Neuronal stem cell (in vitro differentiated cells): ENCODE measurements at regions not wholly inside any gene's neighbourhood (a gene's known extent, or its start where the extent isn't known, plus 50 kb on each side); places are given as distances from the start of the nearest gene placed in this dataset.

Source experiments
- DNase-seq: peaks from one replicate; pipeline ENCODE4 v3.0.0-alpha.2; 2013; ENCODE audit warnings: low spot score
- H2AFZ ChIP-seq: one replicate; pipeline ENCODE4 v1.6.1; 2013; ENCODE audit warnings: mild to moderate bottlenecking, low read length, inconsistent platforms
- H2AK5ac ChIP-seq: 2 replicates; pipeline ENCODE4 v1.6.1; 2013; ENCODE audit warnings: low read depth, mild to moderate bottlenecking, inconsistent platforms, low read length, moderate library complexity, mixed read lengths
- H2BK120ac ChIP-seq: 2 replicates; pipeline ENCODE4 v1.6.1; 2013; ENCODE audit warnings: low read depth, mild to moderate bottlenecking, inconsistent platforms, low read length, moderate library complexity, mixed read lengths
- H2BK12ac ChIP-seq: one replicate; pipeline ENCODE4 v1.6.1; 2013; ENCODE audit warnings: low read length, inconsistent platforms
- H2BK15ac ChIP-seq: 2 replicates; pipeline ENCODE4 v1.6.1; 2013; ENCODE audit warnings: mild to moderate bottlenecking, low read length, inconsistent platforms, mixed read lengths
- H2BK5ac ChIP-seq: one replicate; pipeline ENCODE4 v1.6.1; 2013; ENCODE audit warnings: inconsistent platforms, mild to moderate bottlenecking, low read length, moderate library complexity
- H3K14ac ChIP-seq: one replicate; pipeline ENCODE4 v1.6.1; 2013; ENCODE audit warnings: low read length, inconsistent platforms
- H3K18ac ChIP-seq: 2 replicates; pipeline ENCODE4 v1.6.1; 2013; ENCODE audit warnings: low read length, inconsistent platforms
- H3K23ac ChIP-seq: 2 replicates; pipeline ENCODE4 v1.6.1; 2013; ENCODE audit warnings: low read depth, mild to moderate bottlenecking, mixed read lengths, low read length, inconsistent platforms; ENCODE audit not compliant: poor library complexity
- H3K27ac ChIP-seq: replicated peaks from 3 replicates; pipeline ENCODE4 v1.5.1; 2013; ENCODE audit warnings: low read length, inconsistent platforms
- H3K27me3 ChIP-seq, 3 experiments: 2 replicates each; pipeline ENCODE4 v1.6.1; 2013; ENCODE audit warnings: low read length in 3 of 3, mild to moderate bottlenecking in 2 of 3, inconsistent platforms in 1 of 3, low read depth in 1 of 3, mixed read lengths in 1 of 3, moderate library complexity in 1 of 3; ENCODE audit not compliant: control insufficient read depth in 3 of 3, insufficient read depth in 3 of 3
- H3K36me3 ChIP-seq, 2 donors: replicated peaks in 1 of 2; 2 replicates each; pipeline ENCODE4 v1.6.1; 2013; ENCODE audit warnings: low read length in 2 of 2; ENCODE audit not compliant: control insufficient read depth in 2 of 2, insufficient read depth in 2 of 2
- H3K4ac ChIP-seq: 2 replicates; pipeline ENCODE4 v1.6.1; 2013; ENCODE audit warnings: inconsistent platforms, mild to moderate bottlenecking, low read length, moderate library complexity
- H3K4me1 ChIP-seq, 2 donors: 1 replicate in 1 of 2; 2 replicates in 1 of 2; pipeline ENCODE4 v1.6.1; 2013; ENCODE audit warnings: low read length in 2 of 2, low read depth in 1 of 2; ENCODE audit not compliant: control insufficient read depth in 2 of 2, insufficient read depth in 1 of 2
- H3K4me2 ChIP-seq: one replicate; pipeline ENCODE4 v1.6.1; 2013; ENCODE audit warnings: mild to moderate bottlenecking, low read length, inconsistent platforms; ENCODE audit not compliant: insufficient read depth, poor library complexity, severe bottlenecking
- H3K4me3 ChIP-seq, 2 donors: 2 replicates each; pipeline ENCODE4 v1.5.1; 2013; ENCODE audit warnings: low read length in 2 of 2, mild to moderate bottlenecking in 2 of 2, inconsistent platforms in 1 of 2, moderate library complexity in 1 of 2
- H3K79me1 ChIP-seq: one replicate; pipeline ENCODE4 v1.6.1; 2013; ENCODE audit warnings: low read depth, mild to moderate bottlenecking, inconsistent platforms, low read length, moderate library complexity
- H3K9ac ChIP-seq: one replicate; pipeline ENCODE4 v1.6.1; 2013; ENCODE audit warnings: mild to moderate bottlenecking, low read depth, low read length, inconsistent platforms; ENCODE audit not compliant: poor library complexity
- H3K9me3 ChIP-seq, 2 donors: replicated peaks in 1 of 2; 2 replicates each; pipeline versions ENCODE3 to v1.6.1; 2013; ENCODE audit warnings: low read length in 2 of 2, mild to moderate bottlenecking in 2 of 2, inconsistent platforms in 1 of 2, low read depth in 1 of 2, mixed read lengths in 1 of 2, moderate library complexity in 1 of 2; ENCODE audit not compliant: control insufficient read depth in 2 of 2, insufficient read depth in 1 of 2
- H4K8ac ChIP-seq: one replicate; pipeline ENCODE4 v1.6.1; 2013; ENCODE audit warnings: low read depth, mild to moderate bottlenecking, inconsistent platforms, low read length, moderate library complexity
- H4K91ac ChIP-seq: one replicate; pipeline ENCODE4 v1.6.1; 2013; ENCODE audit warnings: low read length, low read depth, mild to moderate bottlenecking, inconsistent platforms; ENCODE audit not compliant: poor library complexity
- WGBS, 2 donors: extraction: QIAGEN DNeasy Blood & Tissue Kit; methylation state at CpG; one replicate each; pipeline ENCODE4 v1.1.7; 2013; ENCODE audit warnings: missing lambda C conversion rate in 2 of 2, mixed read lengths in 1 of 2; ENCODE audit not compliant: insufficient read length in 2 of 2, insufficient replicate concordance in 1 of 2; ENCODE audit errors: extremely low coverage in 2 of 2; 5-methylcytosine and 5-hydroxymethylcytosine counted together

- Histone ChIP-seq H3K79me1 (no peaks in the 10 kb centered on the region), H3K9me3 (no peaks in the 10 kb centered on the region), H3K4me1 (no peaks in the 10 kb centered on the region), H4K91ac (no peak overlapping the region), H2BK12ac (no peak overlapping the region), H3K36me3 (no peaks in the 10 kb centered on the region), H2AK5ac (no peak overlapping the region), H3K14ac (no peak overlapping the region), H2BK15ac (no peak overlapping the region), H3K4me3 (no peak overlapping the region), H3K4me2 (no peak overlapping the region), H3K18ac (no peak overlapping the region), H3K23ac (no peak overlapping the region), H2BK5ac (no peak overlapping the region), H2BK120ac (no peak overlapping the region), H3K27me3 (no peaks in the 10 kb centered on the region), H3K9ac (no peak overlapping the region), H3K4ac (no peak overlapping the region), H4K8ac (no peak overlapping the region), H3K27ac (no peak overlapping the region), H2AFZ (no peak overlapping the region)
- DNase-seq = no peak
These were observed 94.8 kb upstream of the KCNJ3 start for GRCh38 chr2:154603682-154604081.

DNA sequence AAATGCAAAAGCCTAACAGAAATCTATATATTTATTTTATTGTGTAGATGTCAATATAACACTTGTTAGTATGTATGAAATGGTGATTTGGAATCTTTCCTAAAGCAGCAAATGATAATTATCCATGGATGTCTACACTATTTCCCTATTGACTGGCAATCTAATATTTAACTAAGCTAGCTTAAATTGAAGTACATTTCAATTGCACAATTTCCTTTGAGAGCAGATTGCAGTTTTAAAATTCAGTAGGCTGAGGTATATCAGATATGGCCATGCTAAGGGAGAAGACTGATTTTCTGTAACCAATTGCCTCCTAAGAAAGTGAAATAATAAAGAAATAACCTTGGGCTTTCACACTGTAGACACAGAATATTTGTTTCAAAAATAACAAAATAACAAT lies 90.1 kb upstream of the KCNJ3 start:
- H3K4me2 ChIP-seq = no peak overlapping the region
- no peak overlapping the region for H3K9ac ChIP-seq
- no peak overlapping the region for H2BK12ac ChIP-seq
- no peak overlapping the region for H2AFZ ChIP-seq
- no peaks in the 10 kb centered on the region for H3K79me1 ChIP-seq
- no peak overlapping the region for H2BK15ac ChIP-seq
- H4K91ac ChIP-seq = no peak overlapping the region
- H4K8ac ChIP-seq = no peak overlapping the region
- no peaks in the 10 kb centered on the region for H3K27me3 ChIP-seq
- no peak overlapping the region for H3K4me3 ChIP-seq
- no peak overlapping the region for H2AK5ac ChIP-seq
- no peak overlapping the region for H2BK120ac ChIP-seq
- no peaks in the 10 kb centered on the region for H3K36me3 ChIP-seq
- H3K14ac ChIP-seq = no peak overlapping the region
- H3K9me3 ChIP-seq = no peaks in the 10 kb centered on the region
- H3K18ac ChIP-seq = no peak overlapping the region
- no peak overlapping the region for H3K23ac ChIP-seq
- no peak overlapping the region for H3K27ac ChIP-seq
- H3K4me1 ChIP-seq = no peaks in the 10 kb centered on the region
- no peak overlapping the region for H2BK5ac ChIP-seq
- no peak overlapping the region for H3K4ac ChIP-seq
- DNase-seq = no peak

DNA sequence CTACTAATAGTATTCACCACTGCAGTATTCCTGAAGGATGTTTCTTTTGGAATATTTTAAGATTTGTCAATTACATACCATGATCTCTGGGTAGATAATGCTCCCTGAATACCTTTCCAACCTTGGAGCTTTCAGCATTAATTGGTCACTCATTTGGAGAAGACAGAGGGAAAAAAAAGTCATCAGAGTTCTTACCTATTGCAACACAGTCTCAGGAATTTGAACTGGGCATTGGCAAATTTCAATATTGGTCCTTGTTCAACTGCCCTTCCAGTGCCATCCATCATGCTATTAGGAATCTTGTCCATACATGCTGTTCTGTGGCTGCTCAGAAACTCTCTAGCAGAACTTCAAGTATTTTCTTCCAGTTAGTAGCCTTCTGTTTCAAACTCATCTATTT lies 83.6 kb upstream of the KCNJ3 start:
- Histone ChIP-seq H3K4ac (no peak overlapping the region), H2BK5ac (no peak overlapping the region), H4K8ac (no peak overlapping the region), H3K79me1 (no peaks in the 10 kb centered on the region), H3K14ac (no peak overlapping the region), H3K4me3 (no peak overlapping the region), H4K91ac (no peak overlapping the region), H2BK120ac (no peak overlapping the region), H3K27me3 (no peaks in the 10 kb centered on the region), H3K18ac (no peak overlapping the region), H3K9ac (no peak overlapping the region), H2BK15ac (no peak overlapping the region), H3K27ac (no peak overlapping the region), H2AK5ac (no peak overlapping the region), H3K9me3 (no peaks in the 10 kb centered on the region), H2BK12ac (no peak overlapping the region), H2AFZ (no peak overlapping the region), H3K23ac (no peak overlapping the region), H3K4me1 (no peaks in the 10 kb centered on the region), H3K36me3 (no peaks in the 10 kb centered on the region), H3K4me2 (no peak overlapping the region)
- DNase-seq = no peak

- Histone ChIP-seq H2AK5ac (no peak overlapping the region), H3K9me3 (no peaks in the 10 kb centered on the region), H4K91ac (no peak overlapping the region), H3K4ac (no peak overlapping the region), H4K8ac (no peak overlapping the region), H3K79me1 (no peaks in the 10 kb centered on the region), H3K23ac (no peak overlapping the region), H3K4me1 (peaks cover 0 to 3% of the 10 kb centered on the region in 2 donors), H3K4me3 (no peak overlapping the region), H3K18ac (no peak overlapping the region), H3K36me3 (no peaks in the 10 kb centered on the region), H3K27ac (no peak overlapping the region), H2AFZ (no peak overlapping the region), H2BK12ac (no peak overlapping the region), H2BK120ac (no peak overlapping the region), H3K14ac (no peak overlapping the region), H2BK15ac (no peak overlapping the region), H3K4me2 (no peak overlapping the region), H3K27me3 (no peaks in the 10 kb centered on the region), H3K9ac (no peak overlapping the region), H2BK5ac (no peak overlapping the region)
- DNase-seq = no peak
- no CpG with 5 or more reads among the region's 15 CpGs for WGBS, 2 donors
These were observed 81.8 kb upstream of the KCNJ3 start for GRCh38 chr2:154616659-154617058.
